WTC11 (cell line): ENCODE measurements at regions not wholly inside any gene's neighbourhood (a gene's known extent, or its start where the extent isn't known, plus 50 kb on each side); places are given as distances from the start of the nearest gene placed in this dataset.

Source experiments
- ATAC-seq: fragments of 200-7000 bp; cut with Tn5 transposase; 2 replicates; pipeline ENCODE4 v1.10.0; 2021; ENCODE audit warnings: mild to moderate bottlenecking, moderate library complexity
- CTCF ChIA-PET: fragments of 300-600 bp; sonication (Branson Sonifier 250); formaldehyde crosslinking; loops from one replicate; lab custom pipeline; 2021; ENCODE audit warnings: antibody characterized with exemption; lab: Charles Lee
- POLR2A ChIA-PET: fragments of 350-600 bp; sonication (Branson Sonifier 250); formaldehyde crosslinking; loops from one replicate; lab custom pipeline; 2021; ENCODE audit warnings: antibody characterized with exemption; lab: Charles Lee
- DNase-seq: peaks from one replicate; pipeline ENCODE4 v3.0.0; 2021; ENCODE audit warnings: low spot score
- H3K27ac Mint-ChIP-seq: 2 replicates; pipeline ENCODE4 v1.8.0; 2021; ENCODE audit warnings: mixed read lengths
- H3K27me3 Mint-ChIP-seq: 2 replicates; pipeline ENCODE4 v1.8.0; 2021; ENCODE audit warnings: low read depth, mild to moderate bottlenecking, moderate library complexity, mixed read lengths
- H3K36me3 Mint-ChIP-seq: 2 replicates; pipeline ENCODE4 v1.8.0; 2021; ENCODE audit warnings: mixed read lengths
- H3K4me1 Mint-ChIP-seq: 2 replicates; pipeline ENCODE4 v1.8.0; 2022; ENCODE audit warnings: mixed read lengths
- H3K4me3 Mint-ChIP-seq: 2 replicates; pipeline ENCODE4 v1.8.0; 2021; ENCODE audit warnings: mild to moderate bottlenecking, moderate library complexity, mixed read lengths
- H3K9me3 Mint-ChIP-seq: 2 replicates; pipeline ENCODE4 v1.8.0; 2021; ENCODE audit warnings: mixed read lengths
- ATF3 ChIP-seq: sonication (generic); formaldehyde crosslinking; conservative IDR thresholded peaks from 2 replicates; pipeline ENCODE4 v1.8.1; 2022; ENCODE audit warnings: mild to moderate bottlenecking, missing genetic modification reagents
- CBFB ChIP-seq: sonication (generic); formaldehyde crosslinking; IDR thresholded peaks from 2 replicates; pipeline ENCODE4 v1.8.1; 2022; ENCODE audit warnings: mild to moderate bottlenecking, low read depth, missing genetic modification reagents
- ERG ChIP-seq: fragments of 250-450 bp; sonication (Bioruptor Pico); IDR thresholded peaks from 2 replicates; pipeline ENCODE4 v1.8.0; 2021; ENCODE audit warnings: mild to moderate bottlenecking
- FOXP1 ChIP-seq: sonication (generic); formaldehyde crosslinking; IDR thresholded peaks from 2 replicates; pipeline ENCODE4 v1.8.0; 2022; ENCODE audit warnings: missing genetic modification reagents, mild to moderate bottlenecking, moderate library complexity, borderline replicate concordance
- GABPB1 ChIP-seq: sonication (generic); formaldehyde crosslinking; IDR thresholded peaks from 2 replicates; pipeline ENCODE4 v1.8.1; 2023; ENCODE audit warnings: mild to moderate bottlenecking, missing genetic modification reagents
- GRHL2 ChIP-seq: fragments of 250-450 bp; sonication (Bioruptor Pico); IDR thresholded peaks from 2 replicates; pipeline ENCODE4 v1.8.0; 2022; ENCODE audit warnings: mild to moderate bottlenecking, moderate library complexity; ENCODE audit not compliant: insufficient replicate concordance, severe bottlenecking
- IRF1 ChIP-seq: sonication (generic); formaldehyde crosslinking; IDR thresholded peaks from 2 replicates; pipeline ENCODE4 v1.8.0; 2023; ENCODE audit warnings: missing genetic modification reagents
- NR1H2 ChIP-seq: sonication (generic); formaldehyde crosslinking; IDR thresholded peaks from 2 replicates; pipeline ENCODE4 v1.9.0; 2021; ENCODE audit warnings: mild to moderate bottlenecking, moderate library complexity, missing genetic modification reagents
- NR3C1 ChIP-seq: sonication (generic); formaldehyde crosslinking; conservative IDR thresholded peaks from 2 replicates; pipeline ENCODE4 v1.8.1; 2023; ENCODE audit warnings: low read depth, mild to moderate bottlenecking, missing genetic modification reagents
- TEAD1 ChIP-seq: sonication (generic); formaldehyde crosslinking; IDR thresholded peaks from 2 replicates; pipeline ENCODE4 v1.8.0; 2022; ENCODE audit warnings: mild to moderate bottlenecking, missing genetic modification reagents
- TP53 ChIP-seq: sonication (generic); formaldehyde crosslinking; IDR thresholded peaks from 2 replicates; pipeline ENCODE4 v1.8.1; 2023; ENCODE audit warnings: mild to moderate bottlenecking, missing genetic modification reagents
- ZNF263 ChIP-seq: sonication (generic); formaldehyde crosslinking; IDR thresholded peaks from 2 replicates; pipeline ENCODE4 v1.8.1; 2022; ENCODE audit warnings: low read depth, mild to moderate bottlenecking, moderate library complexity, missing genetic modification reagents
- TF ChIP-seq, protein P1 (sequence below): sonication (generic); formaldehyde crosslinking; IDR thresholded peaks from 2 replicates; pipeline ENCODE4 v1.8.1; 2023; ENCODE audit warnings: mild to moderate bottlenecking, missing genetic modification reagents
- TF ChIP-seq, protein P2 (sequence below): fragments of 250-450 bp; sonication (Bioruptor Pico); IDR thresholded peaks from 2 replicates; pipeline ENCODE4 v2.1.2; 2022; ENCODE audit warnings: mild to moderate bottlenecking, moderate library complexity
- TF ChIP-seq, protein P3 (sequence below): sonication (generic); formaldehyde crosslinking; IDR thresholded peaks from 2 replicates; pipeline ENCODE4 v1.8.0; 2022; ENCODE audit warnings: mild to moderate bottlenecking, missing genetic modification reagents
- TF ChIP-seq, protein P4 (sequence below): sonication (generic); formaldehyde crosslinking; IDR thresholded peaks from 2 replicates; pipeline ENCODE4 v1.8.1; 2023; ENCODE audit warnings: mild to moderate bottlenecking, moderate library complexity, missing genetic modification reagents
- TF ChIP-seq, protein P5 (sequence below): fragments of 250-450 bp; sonication (Bioruptor Pico); IDR thresholded peaks from 2 replicates; pipeline ENCODE4 v1.9.0; 2021; ENCODE audit warnings: mild to moderate bottlenecking
- TF ChIP-seq, protein P6 (sequence below): fragments of 250-450 bp; sonication (Bioruptor Pico); IDR thresholded peaks from 2 replicates; pipeline ENCODE4 v1.9.0; 2021; ENCODE audit warnings: mild to moderate bottlenecking, borderline replicate concordance

DNA sequence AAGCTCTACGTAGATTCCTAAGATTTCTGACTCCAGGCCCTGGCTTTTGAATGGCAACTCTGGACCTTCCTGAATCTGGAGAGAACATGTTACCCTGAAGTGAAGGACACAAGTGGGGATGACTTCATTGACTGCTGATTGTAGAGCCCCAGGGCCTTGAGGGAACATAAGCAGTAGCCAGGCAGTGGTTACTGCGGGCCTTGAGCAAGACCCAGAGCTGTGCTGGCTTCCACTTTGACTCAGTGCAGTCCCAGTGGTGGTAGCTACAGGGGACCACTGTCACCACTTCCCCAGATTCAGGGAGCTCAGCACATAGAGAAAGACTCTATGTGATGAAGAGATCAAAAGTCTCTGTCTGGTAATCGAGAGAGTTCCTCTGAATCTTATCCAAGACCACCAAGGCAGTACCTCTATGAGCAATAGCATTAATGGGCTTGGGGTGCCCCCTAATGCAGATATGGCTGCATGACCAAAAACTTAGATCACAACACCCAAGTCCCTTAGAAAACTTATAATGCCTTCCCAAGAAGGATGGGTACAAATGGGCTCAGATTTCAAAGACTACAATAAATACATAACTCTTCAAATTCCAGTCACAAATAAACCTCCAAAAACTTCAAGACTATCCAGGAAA, 1278.3 kb downstream of the AMY1C start (continued):
- TF ChIP-seq ZNF263 (CRISPR knock-in tag) (no peak), GRHL2 (CRISPR knock-in tag) (no peak)
- TF ChIP-seq, all 79 proteins: peak for 0

DNA sequence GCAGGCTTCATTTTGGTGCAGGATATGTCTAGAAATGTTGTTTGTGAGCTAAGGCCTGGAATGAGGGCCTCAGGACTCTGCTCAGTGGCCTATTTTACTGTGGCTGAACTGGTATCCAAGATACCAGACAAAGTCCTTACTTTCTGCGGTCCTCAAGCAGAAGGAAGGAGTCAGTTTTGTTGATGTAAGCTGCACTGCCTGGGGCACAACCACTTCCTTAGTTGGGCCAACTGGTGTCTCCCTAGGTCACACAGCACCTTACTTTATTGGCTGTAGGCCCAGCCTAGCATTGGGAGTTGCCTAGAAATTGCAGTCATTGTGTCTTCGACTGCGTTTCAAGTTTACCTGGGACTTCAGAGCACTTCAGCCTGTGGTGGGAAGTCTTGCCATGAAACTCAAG, 1322.7 kb downstream of the AMY1C start:
- POLR2A ChIA-PET = no interaction called here
- H3K27ac Mint-ChIP-seq = no peak overlapping the region
- H3K27me3 Mint-ChIP-seq = no peaks in the 10 kb centered on the region
- TF ChIP-seq, protein P1, sequence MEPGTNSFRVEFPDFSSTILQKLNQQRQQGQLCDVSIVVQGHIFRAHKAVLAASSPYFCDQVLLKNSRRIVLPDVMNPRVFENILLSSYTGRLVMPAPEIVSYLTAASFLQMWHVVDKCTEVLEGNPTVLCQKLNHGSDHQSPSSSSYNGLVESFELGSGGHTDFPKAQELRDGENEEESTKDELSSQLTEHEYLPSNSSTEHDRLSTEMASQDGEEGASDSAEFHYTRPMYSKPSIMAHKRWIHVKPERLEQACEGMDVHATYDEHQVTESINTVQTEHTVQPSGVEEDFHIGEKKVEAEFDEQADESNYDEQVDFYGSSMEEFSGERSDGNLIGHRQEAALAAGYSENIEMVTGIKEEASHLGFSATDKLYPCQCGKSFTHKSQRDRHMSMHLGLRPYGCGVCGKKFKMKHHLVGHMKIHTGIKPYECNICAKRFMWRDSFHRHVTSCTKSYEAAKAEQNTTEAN (CRISPR knock-in tag) = no peak
- TF ChIP-seq TEAD1 (CRISPR knock-in tag) (no peak), CBFB (CRISPR knock-in tag) (no peak), GABPB1 (no peak), IRF1 (CRISPR knock-in tag) (no peak)
- TF ChIP-seq, protein P2, sequence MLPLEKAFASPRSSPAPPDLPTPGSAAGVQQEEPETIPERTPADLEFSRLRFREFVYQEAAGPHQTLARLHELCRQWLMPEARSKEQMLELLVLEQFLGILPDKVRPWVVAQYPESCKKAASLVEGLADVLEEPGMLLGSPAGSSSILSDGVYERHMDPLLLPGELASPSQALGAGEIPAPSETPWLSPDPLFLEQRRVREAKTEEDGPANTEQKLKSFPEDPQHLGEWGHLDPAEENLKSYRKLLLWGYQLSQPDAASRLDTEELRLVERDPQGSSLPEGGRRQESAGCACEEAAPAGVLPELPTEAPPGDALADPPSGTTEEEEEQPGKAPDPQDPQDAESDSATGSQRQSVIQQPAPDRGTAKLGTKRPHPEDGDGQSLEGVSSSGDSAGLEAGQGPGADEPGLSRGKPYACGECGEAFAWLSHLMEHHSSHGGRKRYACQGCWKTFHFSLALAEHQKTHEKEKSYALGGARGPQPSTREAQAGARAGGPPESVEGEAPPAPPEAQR (CRISPR knock-in tag) = no peak
- TF ChIP-seq, protein P3, sequence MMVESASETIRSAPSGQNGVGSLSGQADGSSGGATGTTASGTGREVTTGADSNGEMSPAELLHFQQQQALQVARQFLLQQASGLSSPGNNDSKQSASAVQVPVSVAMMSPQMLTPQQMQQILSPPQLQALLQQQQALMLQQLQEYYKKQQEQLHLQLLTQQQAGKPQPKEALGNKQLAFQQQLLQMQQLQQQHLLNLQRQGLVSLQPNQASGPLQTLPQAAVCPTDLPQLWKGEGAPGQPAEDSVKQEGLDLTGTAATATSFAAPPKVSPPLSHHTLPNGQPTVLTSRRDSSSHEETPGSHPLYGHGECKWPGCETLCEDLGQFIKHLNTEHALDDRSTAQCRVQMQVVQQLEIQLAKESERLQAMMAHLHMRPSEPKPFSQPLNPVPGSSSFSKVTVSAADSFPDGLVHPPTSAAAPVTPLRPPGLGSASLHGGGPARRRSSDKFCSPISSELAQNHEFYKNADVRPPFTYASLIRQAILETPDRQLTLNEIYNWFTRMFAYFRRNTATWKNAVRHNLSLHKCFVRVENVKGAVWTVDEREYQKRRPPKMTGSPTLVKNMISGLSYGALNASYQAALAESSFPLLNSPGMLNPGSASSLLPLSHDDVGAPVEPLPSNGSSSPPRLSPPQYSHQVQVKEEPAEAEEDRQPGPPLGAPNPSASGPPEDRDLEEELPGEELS (CRISPR knock-in tag) = no peak
- no peak overlapping the region for H3K4me3 Mint-ChIP-seq
- ATAC-seq (no peak), DNase-seq (no peak)
- CTCF ChIA-PET = interaction anchor here (0.8 kb wide), 1 partner anchor 65 kb away, joined by 3 read pairs; no protein-coding TSS in a partner anchor
- no peaks in the 10 kb centered on the region for H3K4me1 Mint-ChIP-seq
- peaks cover 11% of the 10 kb centered on the region; the same call in 1 of the 2 replicates for H3K9me3 Mint-ChIP-seq
- 0 out of 2 replicates have a peak, but pooled peaks cover 2% of the 10 kb centered on the region for H3K36me3 Mint-ChIP-seq

DNA sequence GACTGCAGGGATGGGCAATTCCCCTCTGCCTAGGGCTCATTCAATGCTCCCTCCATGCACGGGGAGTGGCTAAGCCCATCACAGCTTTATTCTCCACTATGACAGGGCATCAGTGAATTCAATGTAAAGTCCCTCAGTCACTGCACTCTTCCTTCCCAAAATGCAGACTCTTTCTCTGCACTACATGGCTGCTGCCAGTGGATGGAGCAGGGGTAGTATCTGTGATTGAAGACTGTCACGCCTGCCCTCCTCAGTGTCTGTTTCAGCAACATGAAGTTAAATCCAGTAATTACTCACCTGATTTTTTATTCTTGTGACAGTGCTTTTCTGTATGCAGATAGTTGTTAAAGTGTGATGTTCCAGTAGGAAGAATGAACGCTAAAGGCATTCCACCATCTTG, 1323.2 kb downstream of the AMY1C start:
- H3K27me3 Mint-ChIP-seq = no peaks in the 10 kb centered on the region
- H3K4me3 Mint-ChIP-seq = no peak overlapping the region
- peak; percentile 97 for ATAC-seq
- no peaks in the 10 kb centered on the region for H3K4me1 Mint-ChIP-seq
- DNase-seq = peak; percentile 23
- ChIA-PET POLR2A (no interaction called here), CTCF (interaction anchor here (0.8 kb wide), 1 partner anchor 65 kb away, joined by 3 read pairs; no protein-coding TSS in a partner anchor)
- no peaks in the 10 kb centered on the region for H3K36me3 Mint-ChIP-seq
- no peak overlapping the region for H3K27ac Mint-ChIP-seq
- H3K9me3 Mint-ChIP-seq = peaks cover 7% of the 10 kb centered on the region; the same call in 1 of the 2 replicates
- TF ChIP-seq TP53 = no peak
- TF ChIP-seq, protein P4, sequence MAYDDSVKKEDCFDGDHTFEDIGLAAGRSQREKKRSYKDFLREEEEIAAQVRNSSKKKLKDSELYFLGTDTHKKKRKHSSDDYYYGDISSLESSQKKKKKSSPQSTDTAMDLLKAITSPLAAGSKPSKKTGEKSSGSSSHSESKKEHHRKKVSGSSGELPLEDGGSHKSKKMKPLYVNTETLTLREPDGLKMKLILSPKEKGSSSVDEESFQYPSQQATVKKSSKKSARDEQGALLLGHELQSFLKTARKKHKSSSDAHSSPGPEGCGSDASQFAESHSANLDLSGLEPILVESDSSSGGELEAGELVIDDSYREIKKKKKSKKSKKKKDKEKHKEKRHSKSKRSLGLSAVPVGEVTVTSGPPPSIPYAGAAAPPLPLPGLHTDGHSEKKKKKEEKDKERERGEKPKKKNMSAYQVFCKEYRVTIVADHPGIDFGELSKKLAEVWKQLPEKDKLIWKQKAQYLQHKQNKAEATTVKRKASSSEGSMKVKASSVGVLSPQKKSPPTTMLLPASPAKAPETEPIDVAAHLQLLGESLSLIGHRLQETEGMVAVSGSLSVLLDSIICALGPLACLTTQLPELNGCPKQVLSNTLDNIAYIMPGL (CRISPR knock-in tag) = no peak
- TF ChIP-seq FOXP1 (CRISPR knock-in tag) = no peak
- no peak for TF ChIP-seq ATF3 (CRISPR knock-in tag)
- no peak for TF ChIP-seq NR1H2 (CRISPR knock-in tag)
- no peak for TF ChIP-seq CBFB (CRISPR knock-in tag)
- TF ChIP-seq, protein P5, sequence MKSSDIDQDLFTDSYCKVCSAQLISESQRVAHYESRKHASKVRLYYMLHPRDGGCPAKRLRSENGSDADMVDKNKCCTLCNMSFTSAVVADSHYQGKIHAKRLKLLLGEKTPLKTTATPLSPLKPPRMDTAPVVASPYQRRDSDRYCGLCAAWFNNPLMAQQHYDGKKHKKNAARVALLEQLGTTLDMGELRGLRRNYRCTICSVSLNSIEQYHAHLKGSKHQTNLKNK (CRISPR knock-in tag) = no peak
- TF ChIP-seq ERG (CRISPR knock-in tag) = no peak
- TF ChIP-seq NR3C1 (CRISPR knock-in tag) = no peak
- TF ChIP-seq, protein P6, sequence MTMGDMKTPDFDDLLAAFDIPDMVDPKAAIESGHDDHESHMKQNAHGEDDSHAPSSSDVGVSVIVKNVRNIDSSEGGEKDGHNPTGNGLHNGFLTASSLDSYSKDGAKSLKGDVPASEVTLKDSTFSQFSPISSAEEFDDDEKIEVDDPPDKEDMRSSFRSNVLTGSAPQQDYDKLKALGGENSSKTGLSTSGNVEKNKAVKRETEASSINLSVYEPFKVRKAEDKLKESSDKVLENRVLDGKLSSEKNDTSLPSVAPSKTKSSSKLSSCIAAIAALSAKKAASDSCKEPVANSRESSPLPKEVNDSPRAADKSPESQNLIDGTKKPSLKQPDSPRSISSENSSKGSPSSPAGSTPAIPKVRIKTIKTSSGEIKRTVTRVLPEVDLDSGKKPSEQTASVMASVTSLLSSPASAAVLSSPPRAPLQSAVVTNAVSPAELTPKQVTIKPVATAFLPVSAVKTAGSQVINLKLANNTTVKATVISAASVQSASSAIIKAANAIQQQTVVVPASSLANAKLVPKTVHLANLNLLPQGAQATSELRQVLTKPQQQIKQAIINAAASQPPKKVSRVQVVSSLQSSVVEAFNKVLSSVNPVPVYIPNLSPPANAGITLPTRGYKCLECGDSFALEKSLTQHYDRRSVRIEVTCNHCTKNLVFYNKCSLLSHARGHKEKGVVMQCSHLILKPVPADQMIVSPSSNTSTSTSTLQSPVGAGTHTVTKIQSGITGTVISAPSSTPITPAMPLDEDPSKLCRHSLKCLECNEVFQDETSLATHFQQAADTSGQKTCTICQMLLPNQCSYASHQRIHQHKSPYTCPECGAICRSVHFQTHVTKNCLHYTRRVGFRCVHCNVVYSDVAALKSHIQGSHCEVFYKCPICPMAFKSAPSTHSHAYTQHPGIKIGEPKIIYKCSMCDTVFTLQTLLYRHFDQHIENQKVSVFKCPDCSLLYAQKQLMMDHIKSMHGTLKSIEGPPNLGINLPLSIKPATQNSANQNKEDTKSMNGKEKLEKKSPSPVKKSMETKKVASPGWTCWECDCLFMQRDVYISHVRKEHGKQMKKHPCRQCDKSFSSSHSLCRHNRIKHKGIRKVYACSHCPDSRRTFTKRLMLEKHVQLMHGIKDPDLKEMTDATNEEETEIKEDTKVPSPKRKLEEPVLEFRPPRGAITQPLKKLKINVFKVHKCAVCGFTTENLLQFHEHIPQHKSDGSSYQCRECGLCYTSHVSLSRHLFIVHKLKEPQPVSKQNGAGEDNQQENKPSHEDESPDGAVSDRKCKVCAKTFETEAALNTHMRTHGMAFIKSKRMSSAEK (CRISPR knock-in tag) = no peak
